Common myeloid progenitor, CD34-positive (primary cell): ENCODE measurements at regions not wholly inside any gene's neighbourhood (a gene's known extent, or its start where the extent isn't known, plus 50 kb on each side); places are given as distances from the start of the nearest gene placed in this dataset.

ENCODE experiments used
- CTCF ChIA-PET: fragments of 350-600 bp; sonication (Branson Sonifier 250); formaldehyde crosslinking; loops from one replicate; lab custom pipeline; 2021; ENCODE audit warnings: antibody characterized with exemption; lab: Charles Lee
- POLR2A ChIA-PET: fragments of 350-600 bp; sonication (Branson Sonifier 250); formaldehyde crosslinking; loops from one replicate; lab custom pipeline; 2021; ENCODE audit warnings: antibody characterized with exemption; lab: Charles Lee
- DNase-seq, 3 donors: peaks; one replicate each; pipeline versions ENCODE4 v3.0.0 to v3.0.0-alpha.2; 2013
- H3K27ac ChIP-seq, 2 experiments: 1 replicate in 1 of 2; 2 replicates in 1 of 2; pipeline ENCODE4 v1.7.0; 2013; ENCODE audit warnings: inconsistent platforms in 2 of 2, low read length in 2 of 2, mild to moderate bottlenecking in 2 of 2, low read depth in 1 of 2, moderate library complexity in 1 of 2; ENCODE audit not compliant: severe bottlenecking in 2 of 2, insufficient read depth in 1 of 2, poor library complexity in 1 of 2
- H3K27me3 ChIP-seq, 5 experiments: replicated peaks in 2 of 5; 1 replicate in 3 of 5; 2 replicates in 2 of 5; pipeline versions ENCODE4 v1.6.1 to v1.7.0; 2013; ENCODE audit warnings: low read length in 4 of 5, mild to moderate bottlenecking in 2 of 5, moderate library complexity in 2 of 5, inconsistent platforms in 1 of 5; ENCODE audit not compliant: insufficient read depth in 5 of 5, control insufficient read depth in 4 of 5
- H3K36me3 ChIP-seq, 4 experiments: 1 replicate in 2 of 4; 2 replicates in 2 of 4; pipeline versions ENCODE4 v1.6.1 to v1.7.0; 2013; ENCODE audit warnings: low read length in 3 of 4, control low read depth in 1 of 4, mild to moderate bottlenecking in 1 of 4; ENCODE audit not compliant: control insufficient read depth in 4 of 4, insufficient read depth in 4 of 4
- H3K4me1 ChIP-seq, 4 experiments: 1 replicate in 3 of 4; 2 replicates in 1 of 4; pipeline versions ENCODE4 v1.6.1 to v1.7.1; 2013; ENCODE audit warnings: low read length in 3 of 4, mild to moderate bottlenecking in 3 of 4, control low read depth in 1 of 4, inconsistent platforms in 1 of 4, moderate library complexity in 1 of 4; ENCODE audit not compliant: control insufficient read depth in 4 of 4, insufficient read depth in 4 of 4; ENCODE audit errors: control extremely low read depth in 1 of 4
- H3K4me3 ChIP-seq, 7 experiments: 1 replicate in 4 of 7; 2 replicates in 3 of 7; pipeline versions ENCODE4 v1.5.1 to v1.7.0; 2013; ENCODE audit warnings: mild to moderate bottlenecking in 7 of 7, low read length in 6 of 7, moderate library complexity in 6 of 7, inconsistent platforms in 2 of 7, low read depth in 2 of 7, control low read depth in 1 of 7; ENCODE audit not compliant: insufficient read depth in 4 of 7, control insufficient read depth in 1 of 7; ENCODE audit errors: extremely low read depth in 1 of 7
- H3K9me3 ChIP-seq, 5 experiments: 1 replicate in 4 of 5; 2 replicates in 1 of 5; pipeline versions ENCODE4 v1.6.1 to v1.7.1; 2013; ENCODE audit warnings: low read length in 4 of 5, mild to moderate bottlenecking in 2 of 5, inconsistent platforms in 1 of 5, low read depth in 1 of 5, moderate library complexity in 1 of 5; ENCODE audit not compliant: control insufficient read depth in 4 of 5, insufficient read depth in 2 of 5; ENCODE audit errors: control extremely low read depth in 1 of 5
- WGBS: methylation state at CpG from one replicate; pipeline ENCODE4 v1.1.5; 2013; ENCODE audit not compliant: insufficient coverage; 5-methylcytosine and 5-hydroxymethylcytosine counted together

- peak in 2 of 3 donors; percentile 3 to 16 for DNase-seq
- CTCF ChIA-PET, result no interaction called here
These were observed 491.5 kb upstream of the B3GALT2 start for GRCh38 chr1:193677874-193678273.

GRCh38 chr1:193676996-193677549, 490.7 kb upstream of the B3GALT2 start:
- no peak for DNase-seq
- ChIA-PET CTCF (no interaction called here), POLR2A (no interaction called here)
- Histone ChIP-seq H3K4me3 (no peak overlapping the region), H3K4me1 (peaks cover 0 to 4% (median 2%) of the 10 kb centered on the region in 4 experiments), H3K27ac (no peak overlapping the region), H3K27me3 (no peaks in the 10 kb centered on the region), H3K36me3 (no peaks in the 10 kb centered on the region), H3K9me3 (no peaks in the 10 kb centered on the region)
- WGBS, result no CpG with 5 or more reads among the region's 2 CpGs

More at GRCh38 chr1:193677874-193678273, 491.5 kb upstream of the B3GALT2 start:
- Histone ChIP-seq H3K4me3 (no peak overlapping the region), H3K27ac (no peak overlapping the region), H3K9me3 (no peaks in the 10 kb centered on the region), H3K4me1 (peaks cover 0 to 4% (median 2%) of the 10 kb centered on the region in 4 experiments), H3K27me3 (no peaks in the 10 kb centered on the region), H3K36me3 (no peaks in the 10 kb centered on the region)
- POLR2A ChIA-PET, result no interaction called here
- WGBS, result 100% methylated on average over 2 of the region's 3 CpGs

- Histone ChIP-seq H3K4me1 (peaks cover 0 to 4% (median 2%) of the 10 kb centered on the region in 4 experiments), H3K27me3 (no peaks in the 10 kb centered on the region), H3K27ac (no peak overlapping the region), H3K9me3 (no peaks in the 10 kb centered on the region), H3K4me3 (no peak overlapping the region), H3K36me3 (no peaks in the 10 kb centered on the region)
- DNase-seq, result peak in 2 of 3 donors; percentile 21 to 51
- POLR2A ChIA-PET, result no interaction called here
- WGBS, result 38% methylated on average over 4 of the region's 7 CpGs
- CTCF ChIA-PET, result interaction anchor here (0.5 kb wide), 1 partner anchor 1473 kb away, joined by 3 read pairs; no protein-coding TSS in a partner anchor
These were observed 488.0 kb upstream of the B3GALT2 start for GRCh38 chr1:193674292-193674944.

GRCh38 chr1:193666485-193667083, 480.2 kb upstream of the B3GALT2 start:
- WGBS, result 100% methylated on average over 7 of the region's 7 CpGs
- Histone ChIP-seq H3K4me3 (no peak overlapping the region), H3K4me1 (no peaks in the 10 kb centered on the region), H3K27me3 (no peaks in the 10 kb centered on the region), H3K27ac (no peak overlapping the region), H3K9me3 (no peaks in the 10 kb centered on the region), H3K36me3 (no peaks in the 10 kb centered on the region)
- ChIA-PET POLR2A (no interaction called here), CTCF (no interaction called here)
- DNase-seq, result no peak

- Histone ChIP-seq H3K4me1 (no peaks in the 10 kb centered on the region), H3K9me3 (no peaks in the 10 kb centered on the region), H3K36me3 (no peaks in the 10 kb centered on the region), H3K27ac (no peak overlapping the region), H3K4me3 (no peak overlapping the region), H3K27me3 (no peaks in the 10 kb centered on the region)
- ChIA-PET POLR2A (no interaction called here), CTCF (no interaction called here)
- DNase-seq, result no peak
These were observed 477.6 kb upstream of the B3GALT2 start for GRCh38 chr1:193663965-193664364.

- POLR2A ChIA-PET, result no interaction called here
- H3K27ac ChIP-seq, result no peak overlapping the region
- H3K27me3 ChIP-seq, result no peaks in the 10 kb centered on the region
- CTCF ChIA-PET, result no interaction called here
- H3K4me1 ChIP-seq, result no peaks in the 10 kb centered on the region
- H3K36me3 ChIP-seq, result no peaks in the 10 kb centered on the region
- no peak for DNase-seq
- WGBS, result 88% methylated on average over 2 of the region's 2 CpGs
- H3K9me3 ChIP-seq, result peaks cover 0 to 2% (median 0%) of the 10 kb centered on the region in 5 experiments
- H3K4me3 ChIP-seq, result no peak overlapping the region
These were observed 475.6 kb upstream of the B3GALT2 start for GRCh38 chr1:193662030-193662429.

- POLR2A ChIA-PET, result no interaction called here
- CTCF ChIA-PET, result no interaction called here
- Histone ChIP-seq H3K4me3 (no peak overlapping the region), H3K27ac (no peak overlapping the region), H3K27me3 (no peaks in the 10 kb centered on the region), H3K36me3 (no peaks in the 10 kb centered on the region), H3K9me3 (peaks cover 0 to 2% (median 0%) of the 10 kb centered on the region in 5 experiments), H3K4me1 (no peaks in the 10 kb centered on the region)
- DNase-seq, result no peak
- WGBS, result no CpG with 5 or more reads among the region's 1 CpG
These were observed 475.0 kb upstream of the B3GALT2 start for GRCh38 chr1:193661385-193661784.
